Esophagus squamous epithelium (tissue), 5 donors: ENCODE measurements at regions not wholly inside any gene's neighbourhood (a gene's known extent, or its start where the extent isn't known, plus 50 kb on each side); places are given as distances from the start of the nearest gene placed in this dataset.

Experiments
- DNase-seq: peaks from one replicate; lab custom pipeline; 2025; lab: John Stamatoyannopoulos, UW
- H3K27ac ChIP-seq, 4 donors: fragments of 200-600 bp; sonication (generic); one replicate each; pipeline ENCODE4 v1.5.1; 2016 to 2019; ENCODE audit warnings: mild to moderate bottlenecking in 1 of 4
- H3K27me3 ChIP-seq, 4 donors: fragments of 200-600 bp; sonication (generic); 1 replicate in 3 of 4; 2 replicates in 1 of 4; pipeline versions ENCODE4 v1.5.1 to v1.6.0; 2017 to 2021; ENCODE audit warnings: antibody characterized with exemption in 1 of 4
- H3K36me3 ChIP-seq, 3 donors: fragments of 200-600 bp; sonication (generic); one replicate each; pipeline ENCODE4 v1.5.1; 2016 to 2019
- H3K4me1 ChIP-seq, 3 donors: fragments of 200-600 bp; sonication (generic); one replicate each; pipeline ENCODE4 v1.5.1; 2017 to 2019
- H3K4me3 ChIP-seq, 4 donors: fragments of 200-600 bp; sonication (generic); 1 replicate in 3 of 4; 2 replicates in 1 of 4; pipeline ENCODE4 v1.5.1; 2016 to 2019; ENCODE audit warnings: mild to moderate bottlenecking in 2 of 4, moderate library complexity in 1 of 4
- H3K9me3 ChIP-seq, 3 donors: fragments of 200-600 bp; sonication (generic); one replicate each; pipeline ENCODE4 v1.5.1; 2016 to 2019
- CTCF ChIP-seq, 6 experiments: fragments of 450-650 bp in 4 of 6; fragments of 200-600 bp in 2 of 6; sonication (generic) in 2 of 6; IDR thresholded peaks; one replicate each; pipeline ENCODE4 v1.5.1; 2016 to 2019; ENCODE audit warnings: antibody characterized with exemption in 6 of 6, mild to moderate bottlenecking in 4 of 6, moderate library complexity in 4 of 6
- POLR2A ChIP-seq, 4 donors: fragments of 450-650 bp; IDR thresholded peaks; one replicate each; pipeline ENCODE4 v1.6.1; 2017; ENCODE audit warnings: antibody characterized with exemption in 4 of 4, mild to moderate bottlenecking in 4 of 4, moderate library complexity in 3 of 4
- WGBS, 2 donors: methylation state at CpG; one replicate each; pipeline ENCODE4 v1.1.5; 2018; 5-methylcytosine and 5-hydroxymethylcytosine counted together
- intact Hi-C: fragments of 100-400 bp; cut with DNase I; formaldehyde crosslinking; loops from one replicate; pipeline ENCODE4 v1.15.0; 2022
- donor health status: DM: yes; HTN: yes; CAD: no.

GRCh38 chr14:28196878-28197277, 569.7 kb upstream of the FOXG1 start:
- no peak overlapping the region for H3K27ac ChIP-seq
- no peaks in the 10 kb centered on the region for H3K36me3 ChIP-seq
- no peak for DNase-seq
- no peaks in the 10 kb centered on the region for H3K9me3 ChIP-seq
- no peak overlapping the region for H3K4me3 ChIP-seq
- no peaks in the 10 kb centered on the region for H3K4me1 ChIP-seq
- TF ChIP-seq POLR2A (IDR thresholded peaks at IDR 0.05) (no peak), CTCF (IDR thresholded peaks at IDR 0.05) (no peak)
- no peaks in the 10 kb centered on the region for H3K27me3 ChIP-seq
- WGBS, 2 donors: 68 to 85% methylated on average over 4 of the region's 4 CpGs
- intact Hi-C loops: no loop called here

- intact Hi-C loops: no loop called here
- no peak overlapping the region for H3K4me3 ChIP-seq
- WGBS, 2 donors: 78 to 80% methylated on average over 2 of the region's 2 CpGs
- H3K9me3 ChIP-seq: no peaks in the 10 kb centered on the region
- H3K4me1 ChIP-seq: no peaks in the 10 kb centered on the region
- H3K27ac ChIP-seq: no peak overlapping the region
- no peaks in the 10 kb centered on the region for H3K27me3 ChIP-seq
- H3K36me3 ChIP-seq: no peaks in the 10 kb centered on the region
- TF ChIP-seq CTCF (IDR thresholded peaks at IDR 0.05) (no peak), POLR2A (IDR thresholded peaks at IDR 0.05) (no peak)
- no peak for DNase-seq
Observed at GRCh38 chr14:28220391-28220790, 546.2 kb upstream of the FOXG1 start.

- H3K4me3 ChIP-seq: no peak overlapping the region
- DNase-seq: no peak
- H3K9me3 ChIP-seq: no peaks in the 10 kb centered on the region
- H3K27ac ChIP-seq: no peak overlapping the region
- H3K36me3 ChIP-seq: no peaks in the 10 kb centered on the region
- 68 to 74% methylated on average over 2 of the region's 2 CpGs for WGBS, 2 donors
- TF ChIP-seq POLR2A (IDR thresholded peaks at IDR 0.05) (no peak), CTCF (IDR thresholded peaks at IDR 0.05) (no peak)
- intact Hi-C loops: no loop called here
- H3K27me3 ChIP-seq: no peaks in the 10 kb centered on the region
- no peaks in the 10 kb centered on the region for H3K4me1 ChIP-seq
Observed at GRCh38 chr14:28240909-28241308, 525.7 kb upstream of the FOXG1 start.

- no peak for DNase-seq
- no peaks in the 10 kb centered on the region for H3K27me3 ChIP-seq
- intact Hi-C loops: no loop called here
- H3K36me3 ChIP-seq: no peaks in the 10 kb centered on the region
- no peaks in the 10 kb centered on the region for H3K4me1 ChIP-seq
- H3K9me3 ChIP-seq: no peaks in the 10 kb centered on the region
- 41 to 48% methylated on average over 2 of the region's 2 CpGs for WGBS, 2 donors
- TF ChIP-seq POLR2A (IDR thresholded peaks at IDR 0.05): no peak
- TF ChIP-seq CTCF (IDR thresholded peaks at IDR 0.05): no peak
- no peak overlapping the region for H3K4me3 ChIP-seq
- no peak overlapping the region for H3K27ac ChIP-seq
Observed at GRCh38 chr14:28242895-28243294, 523.7 kb upstream of the FOXG1 start.

- Histone ChIP-seq H3K27ac (no peak overlapping the region), H3K4me1 (no peaks in the 10 kb centered on the region), H3K36me3 (no peaks in the 10 kb centered on the region), H3K9me3 (no peaks in the 10 kb centered on the region), H3K27me3 (no peaks in the 10 kb centered on the region), H3K4me3 (no peak overlapping the region)
- no peak for TF ChIP-seq CTCF (IDR thresholded peaks at IDR 0.05)
- no peak for TF ChIP-seq POLR2A (IDR thresholded peaks at IDR 0.05)
- 40 to 46% methylated on average over 3 of the region's 3 CpGs for WGBS, 2 donors
- no peak for DNase-seq
- intact Hi-C loops: no loop called here
Observed at GRCh38 chr14:28243600-28243999, 523.0 kb upstream of the FOXG1 start.
